SKM-1 (cell line): ENCODE measurements at regions not wholly inside any gene's neighbourhood (a gene's known extent, or its start where the extent isn't known, plus 50 kb on each side); places are given as distances from the start of the nearest gene placed in this dataset.

Source experiments
- DNase-seq: peaks from one replicate; lab custom pipeline; 2025; ENCODE audit not compliant: unreplicated experiment; lab: John Stamatoyannopoulos, UW

GRCh38 chr17:15112846-15113617 is 152.1 kb downstream of the PMP22 start:
- DNase-seq, result no peak

GRCh38 chr17:15109608-15110007 is 155.5 kb downstream of the PMP22 start:
- no peak for DNase-seq

GRCh38 chr17:15108992-15109391 is 156.1 kb downstream of the PMP22 start:
- no peak for DNase-seq

DNA sequence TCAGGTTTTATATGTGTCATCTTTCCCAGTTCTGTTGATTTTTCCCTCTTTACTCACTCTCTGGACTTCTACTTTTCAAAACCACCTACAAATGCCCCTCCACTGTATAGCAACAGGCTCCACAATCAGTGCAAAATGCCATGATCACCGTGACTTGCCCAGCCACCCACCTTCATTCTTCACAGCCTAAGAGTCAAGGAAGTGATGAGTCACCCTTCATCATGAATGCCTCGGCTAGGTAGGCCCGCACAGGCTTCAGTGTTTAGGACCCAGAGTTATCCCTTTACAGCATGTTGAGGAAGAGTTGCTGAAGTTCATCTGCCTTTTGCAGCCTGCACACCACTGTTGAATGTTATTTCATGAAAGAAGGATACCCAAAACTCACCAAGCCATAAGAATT is 158.6 kb downstream of the PMP22 start:
- no peak for DNase-seq

DNA sequence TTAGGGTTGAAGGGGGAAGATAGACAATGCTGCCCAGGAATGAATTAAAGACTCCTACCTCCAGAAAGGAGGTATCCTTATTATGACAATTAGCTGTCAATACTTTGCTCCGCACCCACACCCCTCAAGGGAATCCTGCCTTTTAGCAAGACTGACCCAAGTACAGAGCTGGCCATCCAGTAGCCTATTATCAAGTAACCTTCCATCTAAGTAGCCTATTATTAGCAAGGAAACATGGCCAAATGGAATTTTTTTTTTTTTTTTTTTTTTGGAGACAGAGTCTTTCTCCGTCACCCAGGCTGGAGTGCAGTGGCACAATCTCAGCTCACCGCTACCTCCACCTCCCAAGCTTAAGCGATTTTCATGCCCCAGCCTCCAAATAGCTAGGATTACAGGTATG is 161.3 kb downstream of the PMP22 start:
- no peak for DNase-seq

DNA sequence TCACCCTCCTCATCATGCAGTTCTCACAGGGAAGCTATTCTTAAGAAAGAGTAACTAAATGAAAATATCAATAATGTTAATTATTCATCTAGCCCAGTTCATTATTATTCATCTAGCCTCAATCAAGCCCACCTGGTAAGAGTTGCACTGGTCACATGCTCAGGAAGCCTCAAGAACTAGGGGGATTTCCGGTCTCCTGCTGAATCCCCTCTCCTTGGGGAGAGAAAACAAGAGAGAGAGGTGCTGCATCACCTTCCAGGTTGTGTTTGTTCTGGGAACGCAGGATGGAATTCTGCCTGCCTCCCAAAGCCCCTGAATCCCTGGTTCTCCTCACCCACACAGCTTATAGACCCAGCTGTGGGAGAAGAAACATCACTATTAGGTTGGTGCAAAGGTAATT is 164.0 kb downstream of the PMP22 start:
- no peak for DNase-seq

DNA sequence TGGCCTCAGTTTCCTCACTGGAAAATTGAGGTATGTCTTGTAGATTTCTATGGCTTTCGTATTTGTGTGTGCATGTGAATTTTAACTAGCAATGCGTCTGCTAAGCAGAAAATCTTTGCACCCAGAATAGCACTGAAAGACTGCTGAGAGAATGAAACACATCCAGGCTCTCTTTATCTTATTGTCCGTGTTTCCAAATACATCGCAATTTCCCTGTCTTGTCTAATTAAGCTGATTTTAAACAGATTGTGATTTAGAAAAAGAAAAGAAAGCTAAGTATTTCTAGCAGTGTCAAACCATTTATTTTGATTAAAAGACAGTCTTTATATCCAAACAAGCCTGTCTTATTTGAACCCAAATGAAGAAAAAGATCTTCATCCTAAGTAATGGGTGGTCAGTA is 168.6 kb downstream of the PMP22 start:
- no peak for DNase-seq

DNA sequence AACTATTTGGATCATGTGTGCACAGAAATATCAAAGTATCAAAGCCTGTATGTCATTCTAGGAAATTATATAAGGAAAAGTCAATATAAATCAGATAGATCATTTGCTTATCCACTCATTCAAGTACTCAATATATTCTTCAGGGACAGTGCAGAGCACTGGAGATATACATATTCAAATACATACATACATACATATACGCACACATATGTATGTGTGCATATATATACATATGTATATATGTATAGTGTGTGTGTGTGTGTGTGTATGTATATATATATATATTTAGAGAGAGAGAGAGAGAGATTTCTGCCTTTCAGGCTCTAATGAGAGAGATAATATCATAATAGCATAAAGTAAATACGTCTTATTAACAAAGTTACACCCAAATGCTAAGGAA is 169.2 kb downstream of the PMP22 start:
- no peak for DNase-seq

- no peak for DNase-seq
Observed at GRCh38 chr17:15092762-15093161, 172.4 kb downstream of the PMP22 start.

DNA sequence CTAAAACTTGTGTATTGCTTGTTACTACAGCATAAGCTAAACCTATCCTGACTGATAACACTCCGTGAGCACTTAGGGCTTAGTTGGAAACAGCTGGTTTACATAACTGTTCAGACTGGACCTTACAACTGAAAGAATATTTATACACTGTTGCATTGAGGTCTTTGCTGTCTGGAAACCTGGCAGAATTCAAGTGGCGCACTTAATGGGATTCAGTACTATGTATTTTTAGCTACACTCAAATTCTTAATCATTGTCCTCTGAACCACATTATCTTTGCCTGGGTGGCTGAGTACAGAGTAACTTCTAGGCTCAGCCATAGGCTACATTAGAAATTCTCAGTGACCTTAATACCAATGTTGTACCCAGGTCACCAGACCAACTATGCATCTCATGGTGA is 172.9 kb downstream of the PMP22 start:
- DNase-seq, result no peak

DNA sequence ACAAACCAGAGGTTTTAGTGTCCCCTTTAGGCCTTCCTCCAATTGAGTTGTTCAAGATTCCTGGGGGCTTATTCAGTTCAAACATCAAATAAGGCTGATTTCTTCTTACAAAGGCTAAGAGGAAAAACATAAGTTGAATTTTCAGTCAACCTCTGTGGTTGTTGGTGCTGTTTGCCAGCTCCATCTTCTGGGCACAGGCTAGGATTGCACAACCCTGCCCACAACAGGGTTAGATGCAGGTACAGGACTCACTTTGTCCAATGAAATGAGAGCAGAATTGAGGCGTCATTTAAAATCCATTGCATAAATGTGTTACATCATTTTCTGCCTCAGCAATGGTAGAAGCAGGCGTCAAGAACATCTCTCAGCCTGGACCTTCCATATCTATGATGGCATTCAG is 173.3 kb downstream of the PMP22 start:
- DNase-seq, result no peak

DNA sequence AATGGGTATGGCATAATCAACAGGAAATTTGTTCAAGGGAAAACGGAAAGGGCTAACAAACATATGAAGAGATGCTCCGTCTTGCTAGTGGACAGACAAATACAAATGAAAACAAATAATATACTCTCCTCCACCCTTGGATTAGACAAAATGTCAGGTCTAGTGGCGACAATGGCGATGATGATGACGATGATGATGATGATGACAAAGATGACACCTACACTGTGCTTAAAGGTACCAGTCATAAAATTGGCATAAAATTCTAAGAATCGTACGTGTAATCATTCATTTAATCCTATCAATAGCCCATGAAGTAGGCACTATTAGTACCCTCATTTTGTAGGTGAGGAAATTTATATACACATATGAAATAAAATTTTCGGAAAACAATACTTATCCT is 174.6 kb downstream of the PMP22 start:
- DNase-seq, result no peak

DNA sequence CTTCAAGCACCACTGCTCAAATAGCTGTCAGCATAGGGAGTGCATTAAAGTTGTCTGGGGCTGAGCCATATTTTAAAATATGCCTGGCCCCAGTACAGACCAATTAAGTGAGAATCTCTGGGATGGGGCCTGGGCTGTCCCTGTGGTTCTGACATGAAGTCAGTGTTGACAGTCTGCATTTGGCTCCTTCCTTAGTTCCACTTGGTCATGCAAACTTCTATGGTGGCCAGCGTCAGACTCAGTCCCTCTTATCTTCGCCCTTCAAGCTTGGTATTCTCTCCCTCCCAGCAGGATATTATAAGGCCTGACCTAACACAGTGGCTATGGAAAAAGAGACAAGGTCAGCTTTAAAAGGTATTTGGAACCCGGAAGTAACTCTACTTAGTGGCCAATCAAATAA is 177.2 kb downstream of the PMP22 start:
- DNase-seq, result no peak

- no peak for DNase-seq
Observed at GRCh38 chr17:15086776-15087295, 178.3 kb downstream of the PMP22 start.

DNA sequence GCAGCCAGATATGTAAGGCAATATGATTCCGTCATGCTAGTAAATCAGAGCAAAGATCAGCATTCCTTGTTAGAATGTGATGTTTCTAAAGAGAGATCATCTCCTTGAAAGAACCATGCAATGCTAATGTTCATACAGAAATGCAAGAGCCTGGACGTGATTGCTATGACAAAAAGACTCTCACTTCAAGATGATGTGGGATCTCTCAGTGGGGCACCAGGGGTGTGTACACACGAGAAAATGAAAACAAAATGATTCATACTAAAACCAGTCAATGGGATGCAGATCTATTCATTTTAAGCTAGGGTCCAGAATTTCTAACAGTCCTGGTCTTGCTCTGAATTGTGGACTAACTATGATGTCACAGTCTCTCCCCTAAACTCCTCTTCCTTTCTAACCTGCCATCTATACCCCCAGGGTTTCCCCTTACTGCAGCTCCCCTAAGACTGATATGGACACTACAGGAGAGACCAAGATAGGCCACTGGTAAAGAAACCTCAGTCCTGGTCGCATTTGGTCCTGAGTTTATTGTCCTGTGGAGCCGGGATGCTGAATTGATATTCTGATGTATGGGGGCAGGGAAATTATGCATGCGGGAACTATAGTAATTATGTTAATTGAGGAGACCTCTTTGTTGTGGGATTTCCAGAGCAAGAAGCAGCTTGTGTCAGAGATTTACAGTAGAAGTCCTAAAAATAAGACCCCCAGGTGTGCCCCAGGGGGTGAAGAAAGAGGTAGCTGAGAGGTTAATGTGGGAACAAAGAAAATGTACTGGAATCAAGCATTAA is 179.0 kb downstream of the PMP22 start:
- DNase-seq, result no peak

DNA sequence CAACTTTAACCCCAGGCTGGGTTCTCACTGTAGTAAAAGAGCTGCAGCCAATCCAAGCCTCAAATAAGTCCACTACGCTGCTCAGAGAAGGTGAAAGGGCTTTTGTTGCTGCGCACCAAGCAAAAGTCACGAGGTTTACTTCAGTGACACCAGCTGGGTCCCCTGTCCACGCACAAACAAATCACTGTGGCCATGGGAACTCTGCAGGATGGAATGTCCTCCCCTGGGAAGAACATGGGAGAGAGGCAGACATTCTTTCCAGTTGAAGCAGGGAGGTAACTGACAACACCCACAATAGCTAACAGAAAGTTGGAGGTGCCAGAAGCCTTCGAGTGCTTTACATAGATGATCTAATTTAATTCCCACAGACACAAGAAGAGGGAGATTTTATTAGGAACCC is 181.9 kb downstream of the PMP22 start:
- DNase-seq, result no peak

DNA sequence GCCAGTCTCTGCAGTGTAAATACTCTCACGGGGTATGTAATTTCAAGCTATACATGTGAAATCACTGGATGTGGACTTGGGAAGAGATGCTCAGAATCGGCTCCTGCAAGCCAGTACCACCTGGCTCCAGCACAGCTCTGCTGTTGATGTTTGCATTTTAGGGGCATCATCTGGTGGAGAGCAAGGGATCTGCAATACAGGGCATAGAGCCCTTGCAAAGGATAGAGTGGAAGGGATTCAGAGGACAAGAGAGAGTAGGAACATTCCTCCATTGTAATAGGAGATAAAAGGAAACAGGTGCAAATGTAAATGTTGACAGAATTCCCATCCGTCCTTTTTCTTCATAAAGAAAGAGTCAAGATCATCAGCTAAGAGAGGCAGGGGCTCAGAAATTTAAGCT is 184.1 kb downstream of the PMP22 start:
- DNase-seq, result no peak

GRCh38 chr17:15078570-15078969 is 186.6 kb downstream of the PMP22 start:
- no peak for DNase-seq

- DNase-seq, result no peak
Observed at GRCh38 chr17:15076991-15077663, 188.0 kb downstream of the PMP22 start.

- DNase-seq, result no peak
Observed at GRCh38 chr17:15051933-15052332, 213.2 kb downstream of the PMP22 start.

DNA sequence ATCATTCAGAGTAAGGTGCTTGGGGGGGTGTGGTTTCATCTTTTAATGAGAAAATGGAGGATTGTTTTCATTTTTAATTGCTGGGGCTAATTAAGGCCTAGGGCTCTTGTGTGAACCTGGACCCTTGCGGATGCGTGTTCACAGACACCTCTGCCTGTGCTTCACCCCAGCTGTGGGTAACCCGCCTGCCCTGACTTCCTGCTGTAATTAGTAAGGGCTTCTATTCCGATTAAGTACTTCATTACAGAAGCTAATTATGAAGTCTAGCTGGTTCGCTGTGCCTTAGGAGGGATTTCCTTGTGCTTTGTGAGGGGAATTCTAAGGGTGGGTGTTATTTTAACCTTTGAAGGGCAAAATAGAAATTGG is 215.3 kb downstream of the PMP22 start:
- no peak for DNase-seq
